ENCODE measurements at regions not wholly inside any gene's neighbourhood (a gene's known extent, or its start where the extent isn't known, plus 50 kb on each side); places are given as distances from the start of the nearest gene placed in this dataset.

GRCh38 chr15:45995800-45996199, 361.0 kb downstream of the SQOR start:
- DNase-seq (ENCODE audit: low read depth, low spot score) (no peak), ATAC-seq (no peak)
- intact Hi-C loops (cut with micrococcal nuclease) = no loop called here
- Histone ChIP-seq H3K27me3 (ENCODE audit: insufficient read depth, low read length) (no peaks in the 10 kb centered on the region), H3K9me2 (ENCODE audit: insufficient read depth) (no peaks in the 10 kb centered on the region), H4K20me1 (ENCODE audit: insufficient read depth) (no peaks in the 10 kb centered on the region), H3K79me2 (ENCODE audit: insufficient read depth, low read length) (no peaks in the 10 kb centered on the region), H3K9me3 (ENCODE audit: control insufficient read depth in 1 of 2, insufficient read depth in 1 of 2, low read depth in 1 of 2, low read length in 2 of 2) (peaks cover 0 to 4% of the 10 kb centered on the region in 2 experiments; a peak in 2 of 4 replicates), H2AFZ (ENCODE audit: low read depth, low read length, poor library complexity, severe bottlenecking) (no peak overlapping the region), H3K4me3 (replicated peaks in 1 of 2; ENCODE audit: low read depth in 1 of 2, low read length in 2 of 2) (no peak overlapping the region), H3K27ac (ENCODE audit: low read depth, low read length) (no peak overlapping the region), H3K4me2 (ENCODE audit: low read length) (no peak overlapping the region), H3K36me3 (ENCODE audit: control insufficient read depth in 1 of 2, insufficient read depth in 2 of 2, low read length in 2 of 2) (no peaks in the 10 kb centered on the region), H3K4me1 (ENCODE audit: control insufficient read depth in 1 of 2, insufficient read depth in 2 of 2, low read length in 2 of 2) (no peaks in the 10 kb centered on the region), H3K9ac (ENCODE audit: low read length) (no peak overlapping the region)
- ChIA-PET RAD21 (ENCODE audit: low non-redundant PET in 1 of 2, low total read pairs in 2 of 2, uncharacterized antibody in 2 of 2, unreplicated experiment in 2 of 2) (no interaction called here), POLR2A (no interaction called here), CTCF (no interaction called here)
- no TSS peak for BruUV-seq (replicated peaks)
- TF ChIP-seq ZFX (IDR thresholded peaks at IDR 0.05) = no peak
- TF ChIP-seq SRF (IDR thresholded peaks at IDR 0.05; ENCODE audit: low read depth) = no peak
- TF ChIP-seq EGR1 (IDR thresholded peaks at IDR 0.05; ENCODE audit: low read depth) = no peak
- no peak for TF ChIP-seq REST (IDR thresholded peaks at IDR 0.05; ENCODE audit: low read depth)
- no peak for TF ChIP-seq CBX3 (IDR thresholded peaks at IDR 0.05; ENCODE audit: low read depth)
- TF ChIP-seq SP1 (IDR thresholded peaks at IDR 0.05; ENCODE audit: low read depth) = no peak
- no peak for TF ChIP-seq YY1 (IDR thresholded peaks at IDR 0.05; ENCODE audit: extremely low read depth, insufficient replicate concordance, low read depth, low read length)
- no peak for TF ChIP-seq POLR2AphosphoS5 (IDR thresholded peaks at IDR 0.05; ENCODE audit: low read depth, low read length)
- TF ChIP-seq MAX (IDR thresholded peaks at IDR 0.05) = no peak
- no peak for TF ChIP-seq TCF7L2 (IDR thresholded peaks at IDR 0.05; ENCODE audit: borderline replicate concordance, extremely low read depth, insufficient read depth, insufficient read length)
- TF ChIP-seq ELF1 (IDR thresholded peaks at IDR 0.05; ENCODE audit: borderline replicate concordance, low read depth) = no peak
- TF ChIP-seq POLR2A (IDR thresholded peaks at IDR 0.05; ENCODE audit: borderline replicate concordance, extremely low read depth, insufficient read depth, insufficient read length) = no peak
- no peak for TF ChIP-seq EZH2phosphoT487 (IDR thresholded peaks at IDR 0.05; ENCODE audit: borderline replicate concordance)
- TF ChIP-seq RAD21 (IDR thresholded peaks at IDR 0.05; ENCODE audit: low read depth) = no peak
- TF ChIP-seq ZBTB33 (IDR thresholded peaks at IDR 0.05; ENCODE audit: extremely low read depth, insufficient replicate concordance, low read length) = no peak
- TF ChIP-seq SIN3A (IDR thresholded peaks at IDR 0.05; ENCODE audit: low read depth) = no peak
- no peak for TF ChIP-seq CTCF (IDR thresholded peaks at IDR 0.05 in 2 of 3, conservative IDR thresholded peaks at IDR 0.05 in 1 of 3; ENCODE audit: borderline replicate concordance in 1 of 3, insufficient read depth in 1 of 3, low read depth in 2 of 3, low read length in 2 of 3)
- TF ChIP-seq ZNF274 (IDR thresholded peaks at IDR 0.05; ENCODE audit: low read depth, low read length) = no peak
- TF ChIP-seq FOSL1 (IDR thresholded peaks at IDR 0.05; ENCODE audit: low read depth) = no peak
- TF ChIP-seq JUND (IDR thresholded peaks at IDR 0.05) = no peak

Measured in HCT116 (cell line).